ENCODE measurements at regions not wholly inside any gene's neighbourhood (a gene's known extent, or its start where the extent isn't known, plus 50 kb on each side); places are given as distances from the start of the nearest gene placed in this dataset.

- H3K79me2 ChIP-seq (ENCODE audit: control insufficient read depth, insufficient read depth, low read length), result no peaks in the 10 kb centered on the region
- CTCF ChIA-PET (ENCODE audit: low intra/inter-chr PET ratio), result no interaction called here
- no peak overlapping the region for H3K27ac ChIP-seq (ENCODE audit: extremely low read depth, low read depth, low read length)
- H3K36me3 ChIP-seq (ENCODE audit: control insufficient read depth, insufficient read depth, low read length), result no peaks in the 10 kb centered on the region
- H2AFZ ChIP-seq (ENCODE audit: low read depth, low read length), result no peak overlapping the region
- intact Hi-C loops (cut with micrococcal nuclease), result no loop called here
- no peaks in the 10 kb centered on the region for H3K9me1 ChIP-seq (ENCODE audit: control insufficient read depth, insufficient read depth, low read length)
- H3K4me1 ChIP-seq (replicated peaks in 1 of 2; ENCODE audit: control insufficient read depth in 2 of 2, insufficient read depth in 2 of 2, low read length in 2 of 2), result no peaks in the 10 kb centered on the region
- ATAC-seq (no peak), DNase-seq (ENCODE audit: extremely low read depth in 1 of 4, low spot score in 3 of 4) (no peak), FAIRE-seq (no peak)
- POLR2A ChIA-PET, result no interaction called here
- H3K27me3 ChIP-seq (ENCODE audit: control insufficient read depth in 2 of 2, insufficient read depth in 2 of 2, low read length in 2 of 2), result no peaks in the 10 kb centered on the region
- H3K9me3 ChIP-seq (replicated peaks; ENCODE audit: control insufficient read depth, insufficient read depth, low read depth, low read length), result no peaks in the 10 kb centered on the region
- no TSS peak for BruUV-seq (replicated peaks)
- H3K4me3 ChIP-seq, result no peak overlapping the region
- H3K4me2 ChIP-seq (ENCODE audit: insufficient read depth, low read length), result no peak overlapping the region
- in situ Hi-C loops (cut with MboI), result no loop called here
- H4K20me1 ChIP-seq (replicated peaks; ENCODE audit: control insufficient read depth, insufficient read depth, low read length), result no peaks in the 10 kb centered on the region
- H3K9ac ChIP-seq (ENCODE audit: insufficient read depth in 1 of 2, low read depth in 2 of 2, low read length in 2 of 2), result no peak overlapping the region
- TF ChIP-seq, protein P1, sequence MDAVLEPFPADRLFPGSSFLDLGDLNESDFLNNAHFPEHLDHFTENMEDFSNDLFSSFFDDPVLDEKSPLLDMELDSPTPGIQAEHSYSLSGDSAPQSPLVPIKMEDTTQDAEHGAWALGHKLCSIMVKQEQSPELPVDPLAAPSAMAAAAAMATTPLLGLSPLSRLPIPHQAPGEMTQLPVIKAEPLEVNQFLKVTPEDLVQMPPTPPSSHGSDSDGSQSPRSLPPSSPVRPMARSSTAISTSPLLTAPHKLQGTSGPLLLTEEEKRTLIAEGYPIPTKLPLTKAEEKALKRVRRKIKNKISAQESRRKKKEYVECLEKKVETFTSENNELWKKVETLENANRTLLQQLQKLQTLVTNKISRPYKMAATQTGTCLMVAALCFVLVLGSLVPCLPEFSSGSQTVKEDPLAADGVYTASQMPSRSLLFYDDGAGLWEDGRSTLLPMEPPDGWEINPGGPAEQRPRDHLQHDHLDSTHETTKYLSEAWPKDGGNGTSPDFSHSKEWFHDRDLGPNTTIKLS (IDR thresholded peaks at IDR 0.05; ENCODE audit: borderline replicate concordance, low read depth), result no peak
- TF ChIP-seq RHOXF2B (CRISPR knock-in tag; conservative IDR thresholded peaks at IDR 0.05) (no peak), ZFPM2 (CRISPR knock-in tag; IDR thresholded peaks at IDR 0.05) (no peak), PCBP2 (IDR thresholded peaks at IDR 0.05; ENCODE audit: low read depth, low read length, poor library complexity, severe bottlenecking) (no peak), RREB1 (CRISPR knock-in tag; IDR thresholded peaks at IDR 0.05) (no peak), KDM2B (CRISPR knock-in tag; IDR thresholded peaks at IDR 0.05) (no peak), HNRNPL (IDR thresholded peaks at IDR 0.05; ENCODE audit: low read depth, low read length) (no peak), ESRRA (IDR thresholded peaks at IDR 0.05; ENCODE audit: borderline replicate concordance, low read depth) (no peak), MTA3 (IDR thresholded peaks at IDR 0.05; ENCODE audit: borderline replicate concordance) (no peak), ADNP (tag; IDR thresholded peaks at IDR 0.05) (no peak), SP2 (IDR thresholded peaks at IDR 0.05; ENCODE audit: extremely low read depth, low read depth, low read length, poor library complexity, severe bottlenecking) (no peak)
- TF ChIP-seq, protein P2, sequence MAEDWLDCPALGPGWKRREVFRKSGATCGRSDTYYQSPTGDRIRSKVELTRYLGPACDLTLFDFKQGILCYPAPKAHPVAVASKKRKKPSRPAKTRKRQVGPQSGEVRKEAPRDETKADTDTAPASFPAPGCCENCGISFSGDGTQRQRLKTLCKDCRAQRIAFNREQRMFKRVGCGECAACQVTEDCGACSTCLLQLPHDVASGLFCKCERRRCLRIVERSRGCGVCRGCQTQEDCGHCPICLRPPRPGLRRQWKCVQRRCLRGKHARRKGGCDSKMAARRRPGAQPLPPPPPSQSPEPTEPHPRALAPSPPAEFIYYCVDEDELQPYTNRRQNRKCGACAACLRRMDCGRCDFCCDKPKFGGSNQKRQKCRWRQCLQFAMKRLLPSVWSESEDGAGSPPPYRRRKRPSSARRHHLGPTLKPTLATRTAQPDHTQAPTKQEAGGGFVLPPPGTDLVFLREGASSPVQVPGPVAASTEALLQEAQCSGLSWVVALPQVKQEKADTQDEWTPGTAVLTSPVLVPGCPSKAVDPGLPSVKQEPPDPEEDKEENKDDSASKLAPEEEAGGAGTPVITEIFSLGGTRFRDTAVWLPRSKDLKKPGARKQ (CRISPR knock-in tag; IDR thresholded peaks at IDR 0.05), result no peak
- TF ChIP-seq, protein P3, sequence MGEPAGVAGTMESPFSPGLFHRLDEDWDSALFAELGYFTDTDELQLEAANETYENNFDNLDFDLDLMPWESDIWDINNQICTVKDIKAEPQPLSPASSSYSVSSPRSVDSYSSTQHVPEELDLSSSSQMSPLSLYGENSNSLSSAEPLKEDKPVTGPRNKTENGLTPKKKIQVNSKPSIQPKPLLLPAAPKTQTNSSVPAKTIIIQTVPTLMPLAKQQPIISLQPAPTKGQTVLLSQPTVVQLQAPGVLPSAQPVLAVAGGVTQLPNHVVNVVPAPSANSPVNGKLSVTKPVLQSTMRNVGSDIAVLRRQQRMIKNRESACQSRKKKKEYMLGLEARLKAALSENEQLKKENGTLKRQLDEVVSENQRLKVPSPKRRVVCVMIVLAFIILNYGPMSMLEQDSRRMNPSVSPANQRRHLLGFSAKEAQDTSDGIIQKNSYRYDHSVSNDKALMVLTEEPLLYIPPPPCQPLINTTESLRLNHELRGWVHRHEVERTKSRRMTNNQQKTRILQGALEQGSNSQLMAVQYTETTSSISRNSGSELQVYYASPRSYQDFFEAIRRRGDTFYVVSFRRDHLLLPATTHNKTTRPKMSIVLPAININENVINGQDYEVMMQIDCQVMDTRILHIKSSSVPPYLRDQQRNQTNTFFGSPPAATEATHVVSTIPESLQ (CRISPR knock-in tag; IDR thresholded peaks at IDR 0.05), result no peak
Measured at GRCh38 chr13:31499274-31499673, 240.1 kb upstream of the RXFP2 start.

Data from K562 (cell line).